ENCODE measurements at regions not wholly inside any gene's neighbourhood (a gene's known extent, or its start where the extent isn't known, plus 50 kb on each side); places are given as distances from the start of the nearest gene placed in this dataset.

DNA sequence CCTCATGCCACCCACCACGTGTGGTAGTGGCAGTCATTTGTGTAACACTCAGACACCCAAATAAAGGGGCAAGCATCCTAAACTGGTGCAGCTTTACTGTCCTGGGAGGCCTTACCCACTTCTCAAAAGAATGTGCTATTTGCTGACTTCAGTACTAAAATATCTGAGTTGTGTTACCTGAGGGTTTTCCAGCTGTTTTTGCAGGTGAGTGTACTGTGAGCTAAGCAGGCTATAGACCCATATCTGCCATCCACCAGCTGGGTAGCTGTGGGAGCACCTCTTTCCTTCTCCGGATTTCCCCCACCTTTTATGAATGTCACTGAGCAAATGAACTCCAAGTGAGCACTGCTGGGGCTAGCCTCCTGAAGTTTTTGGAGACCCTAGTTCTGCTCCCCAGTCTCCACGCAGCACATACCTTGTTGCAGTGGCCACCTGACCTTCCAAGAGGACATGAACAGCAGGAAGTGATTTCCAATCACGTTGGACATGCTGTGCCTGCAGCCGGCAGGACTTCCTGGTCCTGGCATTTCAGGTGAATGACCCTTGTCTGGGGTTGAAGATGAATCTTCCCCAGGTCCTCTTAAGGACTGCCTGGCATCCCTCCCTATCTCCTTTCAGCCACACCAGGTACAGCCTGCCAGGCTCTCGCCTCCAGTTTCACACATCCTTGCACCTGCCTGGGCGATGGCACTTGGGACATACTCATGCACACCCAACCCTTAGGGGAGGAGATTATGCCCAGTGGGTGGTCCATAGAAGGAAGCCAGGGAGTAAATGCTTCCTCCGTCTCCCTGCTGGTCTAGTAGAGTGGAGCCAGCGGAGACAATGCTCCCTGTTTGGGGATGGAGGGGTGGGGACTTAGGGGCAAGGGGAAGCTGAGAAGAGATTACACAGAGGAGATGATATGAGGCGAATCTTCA is 109.5 kb upstream of the SPATA13 start:
- peak overlapping the region in 2 of 4 donors; percentile 16 to 29 for H3K27ac ChIP-seq
- DNase-seq (no peak), ATAC-seq (ENCODE audit: low FRiP score in 2 of 2) (peak; percentile 16 to 20)
- no peaks in the 10 kb centered on the region for H3K36me3 ChIP-seq
- TF ChIP-seq EP300 (IDR thresholded peaks at IDR 0.05), result no peak
- TF ChIP-seq POLR2A (IDR thresholded peaks at IDR 0.05), result no peak
- TF ChIP-seq CTCF (IDR thresholded peaks at IDR 0.05), result no peak
- no peak for TF ChIP-seq POLR2AphosphoS5 (IDR thresholded peaks at IDR 0.05)
- H3K9me3 ChIP-seq, result peaks cover 0 to 5% (median 0%) of the 10 kb centered on the region in 4 donors
- peaks cover 24 to 41% (median 27%) of the 10 kb centered on the region in 4 donors for H3K4me1 ChIP-seq
- 73 to 74% methylated on average over 8 to 10 of the region's 10 CpGs for WGBS, 2 donors
- no peak overlapping the region for H3K4me3 ChIP-seq
- H3K27me3 ChIP-seq, result no peaks in the 10 kb centered on the region

- Histone ChIP-seq H3K27me3 (no peaks in the 10 kb centered on the region), H3K27ac (peak overlapping the region in 3 of 4 donors; percentile 57 to 73 (median 73)), H3K36me3 (no peaks in the 10 kb centered on the region), H3K4me1 (peaks cover 24 to 41% (median 27%) of the 10 kb centered on the region in 4 donors), H3K9me3 (no peaks in the 10 kb centered on the region), H3K4me3 (no peak overlapping the region)
- 32 to 34% methylated on average over 11 to 17 of the region's 17 CpGs for WGBS, 2 donors
- ATAC-seq (ENCODE audit: low FRiP score in 2 of 2), result peak in 1 of 2 donors; percentile 41
- TF ChIP-seq EP300 (IDR thresholded peaks at IDR 0.05) (no peak), CTCF (IDR thresholded peaks at IDR 0.05) (no peak), POLR2A (IDR thresholded peaks at IDR 0.05) (no peak)
- DNase-seq, result no peak
Measured at GRCh38 chr13:24052547-24053518, 107.7 kb upstream of the SPATA13 start.

- H3K27ac ChIP-seq, result peak overlapping the region; percentile 19 to 73 (median 65)
- DNase-seq (peak in 1 of 2 donors; percentile 70), ATAC-seq (ENCODE audit: low FRiP score in 2 of 2) (peak; percentile 70 to 88)
- no peaks in the 10 kb centered on the region for H3K27me3 ChIP-seq
- H3K4me3 ChIP-seq, result no peak overlapping the region
- H3K4me1 ChIP-seq, result peaks cover 24 to 41% (median 27%) of the 10 kb centered on the region in 4 donors
- no peaks in the 10 kb centered on the region for H3K9me3 ChIP-seq
- 59 to 73% methylated on average over 7 to 9 of the region's 9 CpGs for WGBS, 2 donors
- peak; percentile 63 to 78 (median 76) for TF ChIP-seq CTCF (IDR thresholded peaks at IDR 0.05)
- TF ChIP-seq POLR2AphosphoS5 (IDR thresholded peaks at IDR 0.05), result no peak
- H3K36me3 ChIP-seq, result no peaks in the 10 kb centered on the region
Measured at GRCh38 chr13:24053519-24054251, 106.8 kb upstream of the SPATA13 start.

GRCh38 chr13:24056616-24057137 is 103.8 kb upstream of the SPATA13 start:
- Histone ChIP-seq H3K27me3 (no peaks in the 10 kb centered on the region), H3K27ac (peak overlapping the region in 1 of 4 donors; percentile 48), H3K4me1 (peaks cover 16 to 29% (median 20%) of the 10 kb centered on the region in 4 donors), H3K4me3 (no peak overlapping the region), H3K9me3 (no peaks in the 10 kb centered on the region), H3K36me3 (no peaks in the 10 kb centered on the region)
- 70 to 73% methylated on average over 8 of the region's 8 CpGs for WGBS, 2 donors
- no peak for DNase-seq
- no peak for TF ChIP-seq POLR2A (IDR thresholded peaks at IDR 0.05)
- TF ChIP-seq CTCF (IDR thresholded peaks at IDR 0.05), result no peak
- TF ChIP-seq POLR2AphosphoS5 (IDR thresholded peaks at IDR 0.05), result no peak
- TF ChIP-seq EP300 (IDR thresholded peaks at IDR 0.05), result no peak
- no peak for ATAC-seq (ENCODE audit: low FRiP score in 2 of 2)

All from upper lobe of left lung (tissue), 6 donors.